SK-N-SH (cell line): ENCODE measurements at regions not wholly inside any gene's neighbourhood (a gene's known extent, or its start where the extent isn't known, plus 50 kb on each side); places are given as distances from the start of the nearest gene placed in this dataset.

Experiments used
- CTCF ChIA-PET: fragments of 300-600, 350-600 bp; formaldehyde crosslinking; extraction: SDS; loops from one replicate; lab custom pipeline; 2021; lab: Yijun Ruan, JAX
- POLR2A ChIA-PET: fragments of 350-600 bp; sonication (Branson Sonifier 250); formaldehyde crosslinking; extraction: SDS; loops from one replicate; lab custom pipeline; 2020; ENCODE audit warnings: antibody characterized with exemption, inconsistent platforms; lab: Yijun Ruan, JAX
- DNase-seq: peaks from one replicate; pipeline ENCODE4 v3.0.0; 2012
- H2AFZ ChIP-seq: fragments of 200-600 bp; sonication (generic); 2 replicates; pipeline ENCODE4 v1.8.1; 2016; ENCODE audit warnings: antibody characterized with exemption, mild to moderate bottlenecking, low read depth
- H3F3A ChIP-seq: fragments of 200-600 bp; sonication (generic); replicated peaks from 2 replicates; pipeline ENCODE3; 2016; ENCODE audit warnings: antibody characterized with exemption, mild to moderate bottlenecking; ENCODE audit not compliant: insufficient read depth
- H3K27ac ChIP-seq, 2 experiments: fragments of 200-500 bp in 1 of 2; fragments of 200-600 bp in 1 of 2; sonication (Bioruptor generic) in 1 of 2; sonication (generic), shearing (Covaris generic) in 1 of 2; 2 replicates each; pipeline versions ENCODE4 v1.5.1 to v1.6.1; 2014 to 2016; ENCODE audit warnings: low read depth in 2 of 2, inconsistent platforms in 1 of 2, low read length in 1 of 2, mild to moderate bottlenecking in 1 of 2, mixed read lengths in 1 of 2
- H3K27me3 ChIP-seq: fragments of 200-600 bp; sonication (generic), shearing (Covaris generic); 2 replicates; pipeline ENCODE4 v1.6.1; 2016; ENCODE audit warnings: mixed run types; ENCODE audit not compliant: insufficient read depth
- H3K36me3 ChIP-seq, 2 experiments: fragments of 200-500 bp in 1 of 2; fragments of 200-600 bp in 1 of 2; sonication (Bioruptor generic) in 1 of 2; sonication (generic) in 1 of 2; replicated peaks in 1 of 2; 2 replicates each; pipeline versions ENCODE3 to v1.5.1; 2014 to 2016; ENCODE audit warnings: low read length in 1 of 2, mild to moderate bottlenecking in 1 of 2; ENCODE audit not compliant: insufficient read depth in 2 of 2, control insufficient read depth in 1 of 2
- H3K4me1 ChIP-seq, 2 experiments: fragments of 200-500 bp in 1 of 2; fragments of 200-600 bp in 1 of 2; sonication (Bioruptor generic) in 1 of 2; sonication (generic), shearing (Covaris generic) in 1 of 2; 2 replicates each; pipeline versions ENCODE4 v1.5.1 to v1.6.1; 2014 to 2016; ENCODE audit warnings: low read depth in 1 of 2, low read length in 1 of 2, mixed run types in 1 of 2; ENCODE audit not compliant: insufficient read depth in 2 of 2, control insufficient read depth in 1 of 2
- H3K4me2 ChIP-seq: fragments of 200-600 bp; sonication (generic), shearing (Covaris generic); 2 replicates; pipeline ENCODE4 v1.6.1; 2017; ENCODE audit warnings: mixed run types
- H3K4me3 ChIP-seq, 2 experiments: fragments of 200-500 bp in 1 of 2; fragments of 200-600 bp in 1 of 2; sonication (Bioruptor generic) in 1 of 2; sonication (generic), shearing (Covaris generic) in 1 of 2; 2 replicates each; pipeline versions ENCODE4 v1.5.1 to v1.8.1; 2014 to 2016; ENCODE audit warnings: low read depth in 2 of 2, inconsistent platforms in 1 of 2, low read length in 1 of 2, mild to moderate bottlenecking in 1 of 2, mixed read lengths in 1 of 2, moderate library complexity in 1 of 2
- H3K79me2 ChIP-seq: fragments of 200-600 bp; sonication (generic); 2 replicates; pipeline ENCODE4 v1.8.1; 2017; ENCODE audit warnings: mild to moderate bottlenecking; ENCODE audit not compliant: insufficient read depth
- H3K9ac ChIP-seq: fragments of 200-600 bp; sonication (generic); 2 replicates; pipeline ENCODE4 v1.6.1; 2017; ENCODE audit warnings: mixed run types
- H3K9me2 ChIP-seq: fragments of 200-600 bp; sonication (generic); 2 replicates; pipeline ENCODE4 v1.6.1; 2017; ENCODE audit warnings: mixed run types
- H3K9me3 ChIP-seq: fragments of 200-600 bp; sonication (generic); 2 replicates; pipeline ENCODE4 v1.6.1; 2017; ENCODE audit warnings: mixed run types, mild to moderate bottlenecking, moderate library complexity
- H4K20me1 ChIP-seq: fragments of 200-600 bp; sonication (generic); 2 replicates; pipeline ENCODE4 v1.6.1; 2017; ENCODE audit warnings: mild to moderate bottlenecking, mixed run types; ENCODE audit not compliant: insufficient read depth
- CHD2 ChIP-seq: fragments of 150-350 bp; IDR thresholded peaks from 2 replicates; pipeline ENCODE4 v1.6.1; 2018; ENCODE audit warnings: low read length; ENCODE audit not compliant: partially characterized antibody
- EP300 ChIP-seq, 2 experiments: IDR thresholded peaks; 2 replicates each; pipeline versions ENCODE4 v1.4.0 to v1.6.1; 2012; ENCODE audit warnings: borderline replicate concordance in 1 of 2, low read depth in 1 of 2, low read length in 1 of 2
- GABPA ChIP-seq: IDR thresholded peaks from 2 replicates; pipeline ENCODE4 v1.4.0; 2012; ENCODE audit warnings: low read depth, mild to moderate bottlenecking
- GATA2 ChIP-seq: sonication (generic); formaldehyde crosslinking; IDR thresholded peaks from 2 replicates; pipeline ENCODE4 v1.5.0; 2020; ENCODE audit warnings: mild to moderate bottlenecking, missing genetic modification reagents
- MEF2A ChIP-seq: IDR thresholded peaks from 2 replicates; pipeline ENCODE4 v1.4.0; 2012; ENCODE audit warnings: low read depth, borderline replicate concordance
- NRF1 ChIP-seq: IDR thresholded peaks from 2 replicates; pipeline ENCODE4 v1.6.1; 2012; ENCODE audit warnings: low read depth, mild to moderate bottlenecking, low read length
- POLR2AphosphoS5 ChIP-seq: IDR thresholded peaks from 2 replicates; pipeline ENCODE4 v1.6.1; 2012; ENCODE audit warnings: low read depth, low read length
- RCOR1 ChIP-seq: fragments of 150-350 bp; IDR thresholded peaks from 2 replicates; pipeline ENCODE4 v1.6.1; 2017; ENCODE audit warnings: antibody characterized with exemption, low read length
- TEAD4 ChIP-seq: IDR thresholded peaks from 2 replicates; pipeline ENCODE4 v1.4.0; 2012; ENCODE audit warnings: mild to moderate bottlenecking, borderline replicate concordance; ENCODE audit not compliant: insufficient read depth
- WGBS: methylation state at CpG from one replicate; pipeline ENCODE4 v1.1.6; 2017; ENCODE audit warnings: low lambda C conversion rate; 5-methylcytosine and 5-hydroxymethylcytosine counted together
- TF ChIP-seq, protein P1 (sequence below): IDR thresholded peaks from 2 replicates; pipeline ENCODE4 v1.6.1; 2012; ENCODE audit warnings: mild to moderate bottlenecking, low read depth, low read length, moderate library complexity
- TF ChIP-seq, protein P2 (sequence below): IDR thresholded peaks from 2 replicates; pipeline ENCODE4 v1.4.0; 2012; ENCODE audit warnings: low read depth
- TF ChIP-seq, protein P3 (sequence below): IDR thresholded peaks from 2 replicates; pipeline ENCODE4 v1.4.0; 2012; ENCODE audit warnings: low read depth, borderline replicate concordance
- TF ChIP-seq, protein P4 (sequence below): IDR thresholded peaks from 2 replicates; pipeline ENCODE4 v1.4.0; 2012; ENCODE audit warnings: low read depth, borderline replicate concordance

DNA sequence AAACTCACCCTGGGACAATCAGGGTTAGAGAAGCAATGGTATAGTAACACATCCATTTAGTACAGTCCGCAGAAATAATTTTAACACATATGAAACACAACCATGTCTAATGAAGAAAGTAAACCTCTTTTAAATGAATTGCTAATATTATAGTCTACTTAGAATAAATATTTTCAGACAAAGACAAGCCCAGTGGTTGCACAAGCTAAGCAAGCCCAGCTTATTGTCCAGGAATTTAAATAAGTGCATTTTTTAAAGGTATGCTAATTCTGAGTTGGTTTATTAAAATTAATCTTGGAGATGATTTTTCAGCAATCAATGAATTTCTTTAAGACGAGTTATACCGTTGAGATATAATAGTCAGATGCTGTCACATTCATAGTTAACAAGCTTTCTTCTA lies 118.8 kb upstream of the BLID start:
- Histone ChIP-seq H3K27me3 (no peaks in the 10 kb centered on the region), H3K4me1 (no peaks in the 10 kb centered on the region; a peak in 1 of 4 replicates), H3K36me3 (no peaks in the 10 kb centered on the region), H3F3A (no peaks in the 10 kb centered on the region), H2AFZ (no peak overlapping the region), H3K9ac (no peak overlapping the region), H4K20me1 (no peaks in the 10 kb centered on the region), H3K9me3 (no peaks in the 10 kb centered on the region), H3K27ac (no peak overlapping the region), H3K9me2 (no peaks in the 10 kb centered on the region), H3K4me2 (no peak overlapping the region), H3K4me3 (no peak overlapping the region), H3K79me2 (no peaks in the 10 kb centered on the region)
- WGBS = 72% methylated on average over 3 of the region's 3 CpGs
- CTCF ChIA-PET = interaction anchor here (1.5 kb wide), 1 partner anchor 19 kb away, joined by 5 read pairs; no protein-coding TSS in a partner anchor
- POLR2A ChIA-PET = no interaction called here
- DNase-seq = no peak
- TF ChIP-seq EP300 (IDR thresholded peaks at IDR 0.05; ENCODE audit: borderline replicate concordance in 1 of 2, low read depth in 1 of 2, low read length in 1 of 2) (no peak), TEAD4 (no peak)

DNA sequence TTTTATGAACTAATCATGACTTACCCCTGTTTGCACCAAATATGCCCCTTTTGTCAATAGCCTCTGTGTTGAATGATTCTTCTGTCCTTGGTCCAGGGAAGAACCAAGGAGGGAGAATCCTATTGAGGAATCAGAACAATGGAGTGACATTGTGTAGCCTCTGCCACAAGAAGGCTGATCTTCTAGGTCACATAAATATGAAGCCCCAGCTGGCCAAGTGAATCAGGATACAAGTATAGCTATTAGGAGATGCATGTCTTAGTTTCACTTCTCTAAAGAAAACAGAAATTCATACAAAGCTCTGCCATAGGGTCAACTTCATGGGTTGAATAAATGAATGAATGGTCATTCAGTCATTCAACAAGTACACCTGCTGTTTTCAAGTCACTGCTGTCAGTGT lies 118.2 kb upstream of the BLID start:
- TF ChIP-seq, protein P1, sequence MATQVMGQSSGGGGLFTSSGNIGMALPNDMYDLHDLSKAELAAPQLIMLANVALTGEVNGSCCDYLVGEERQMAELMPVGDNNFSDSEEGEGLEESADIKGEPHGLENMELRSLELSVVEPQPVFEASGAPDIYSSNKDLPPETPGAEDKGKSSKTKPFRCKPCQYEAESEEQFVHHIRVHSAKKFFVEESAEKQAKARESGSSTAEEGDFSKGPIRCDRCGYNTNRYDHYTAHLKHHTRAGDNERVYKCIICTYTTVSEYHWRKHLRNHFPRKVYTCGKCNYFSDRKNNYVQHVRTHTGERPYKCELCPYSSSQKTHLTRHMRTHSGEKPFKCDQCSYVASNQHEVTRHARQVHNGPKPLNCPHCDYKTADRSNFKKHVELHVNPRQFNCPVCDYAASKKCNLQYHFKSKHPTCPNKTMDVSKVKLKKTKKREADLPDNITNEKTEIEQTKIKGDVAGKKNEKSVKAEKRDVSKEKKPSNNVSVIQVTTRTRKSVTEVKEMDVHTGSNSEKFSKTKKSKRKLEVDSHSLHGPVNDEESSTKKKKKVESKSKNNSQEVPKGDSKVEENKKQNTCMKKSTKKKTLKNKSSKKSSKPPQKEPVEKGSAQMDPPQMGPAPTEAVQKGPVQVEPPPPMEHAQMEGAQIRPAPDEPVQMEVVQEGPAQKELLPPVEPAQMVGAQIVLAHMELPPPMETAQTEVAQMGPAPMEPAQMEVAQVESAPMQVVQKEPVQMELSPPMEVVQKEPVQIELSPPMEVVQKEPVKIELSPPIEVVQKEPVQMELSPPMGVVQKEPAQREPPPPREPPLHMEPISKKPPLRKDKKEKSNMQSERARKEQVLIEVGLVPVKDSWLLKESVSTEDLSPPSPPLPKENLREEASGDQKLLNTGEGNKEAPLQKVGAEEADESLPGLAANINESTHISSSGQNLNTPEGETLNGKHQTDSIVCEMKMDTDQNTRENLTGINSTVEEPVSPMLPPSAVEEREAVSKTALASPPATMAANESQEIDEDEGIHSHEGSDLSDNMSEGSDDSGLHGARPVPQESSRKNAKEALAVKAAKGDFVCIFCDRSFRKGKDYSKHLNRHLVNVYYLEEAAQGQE = no peak
- TF ChIP-seq, protein P2, sequence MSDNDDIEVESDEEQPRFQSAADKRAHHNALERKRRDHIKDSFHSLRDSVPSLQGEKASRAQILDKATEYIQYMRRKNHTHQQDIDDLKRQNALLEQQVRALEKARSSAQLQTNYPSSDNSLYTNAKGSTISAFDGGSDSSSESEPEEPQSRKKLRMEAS = no peak
- TF ChIP-seq NRF1 = no peak
- TF ChIP-seq GABPA = no peak
- TF ChIP-seq, protein P3, sequence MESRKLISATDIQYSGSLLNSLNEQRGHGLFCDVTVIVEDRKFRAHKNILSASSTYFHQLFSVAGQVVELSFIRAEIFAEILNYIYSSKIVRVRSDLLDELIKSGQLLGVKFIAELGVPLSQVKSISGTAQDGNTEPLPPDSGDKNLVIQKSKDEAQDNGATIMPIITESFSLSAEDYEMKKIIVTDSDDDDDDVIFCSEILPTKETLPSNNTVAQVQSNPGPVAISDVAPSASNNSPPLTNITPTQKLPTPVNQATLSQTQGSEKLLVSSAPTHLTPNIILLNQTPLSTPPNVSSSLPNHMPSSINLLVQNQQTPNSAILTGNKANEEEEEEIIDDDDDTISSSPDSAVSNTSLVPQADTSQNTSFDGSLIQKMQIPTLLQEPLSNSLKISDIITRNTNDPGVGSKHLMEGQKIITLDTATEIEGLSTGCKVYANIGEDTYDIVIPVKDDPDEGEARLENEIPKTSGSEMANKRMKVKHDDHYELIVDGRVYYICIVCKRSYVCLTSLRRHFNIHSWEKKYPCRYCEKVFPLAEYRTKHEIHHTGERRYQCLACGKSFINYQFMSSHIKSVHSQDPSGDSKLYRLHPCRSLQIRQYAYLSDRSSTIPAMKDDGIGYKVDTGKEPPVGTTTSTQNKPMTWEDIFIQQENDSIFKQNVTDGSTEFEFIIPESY = no peak
- no peak for TF ChIP-seq GATA2 (CRISPR knock-in tag)
- TF ChIP-seq RCOR1 = no peak
- TF ChIP-seq, protein P4, sequence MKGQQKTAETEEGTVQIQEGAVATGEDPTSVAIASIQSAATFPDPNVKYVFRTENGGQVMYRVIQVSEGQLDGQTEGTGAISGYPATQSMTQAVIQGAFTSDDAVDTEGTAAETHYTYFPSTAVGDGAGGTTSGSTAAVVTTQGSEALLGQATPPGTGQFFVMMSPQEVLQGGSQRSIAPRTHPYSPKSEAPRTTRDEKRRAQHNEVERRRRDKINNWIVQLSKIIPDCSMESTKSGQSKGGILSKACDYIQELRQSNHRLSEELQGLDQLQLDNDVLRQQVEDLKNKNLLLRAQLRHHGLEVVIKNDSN = no peak
- TF ChIP-seq CHD2 = no peak
- TF ChIP-seq TEAD4 = no peak
- TF ChIP-seq EP300 (IDR thresholded peaks at IDR 0.05; ENCODE audit: borderline replicate concordance in 1 of 2, low read depth in 1 of 2, low read length in 1 of 2) = no peak
- TF ChIP-seq POLR2AphosphoS5 = no peak
- TF ChIP-seq MEF2A = no peak
- POLR2A ChIA-PET = no interaction called here

More for the DNA sequence above, 118.2 kb upstream of the BLID start:
- no peak for DNase-seq
- no peaks in the 10 kb centered on the region for H4K20me1 ChIP-seq
- H3K79me2 ChIP-seq = no peaks in the 10 kb centered on the region
- H3K4me3 ChIP-seq = no peak overlapping the region
- no peaks in the 10 kb centered on the region for H3K9me3 ChIP-seq
- H3K27me3 ChIP-seq = no peaks in the 10 kb centered on the region
- H2AFZ ChIP-seq = no peak overlapping the region
- no peaks in the 10 kb centered on the region for H3F3A ChIP-seq
- H3K9ac ChIP-seq = no peak overlapping the region
- H3K27ac ChIP-seq = no peak overlapping the region
- H3K4me2 ChIP-seq = no peak overlapping the region
- H3K9me2 ChIP-seq = no peaks in the 10 kb centered on the region
- H3K36me3 ChIP-seq = no peaks in the 10 kb centered on the region
- H3K4me1 ChIP-seq = no peaks in the 10 kb centered on the region; a peak in 2 of 4 replicates
- CTCF ChIA-PET = no interaction called here
